ENCODE measurements at regions not wholly inside any gene's neighbourhood (a gene's known extent, or its start where the extent isn't known, plus 50 kb on each side); places are given as distances from the start of the nearest gene placed in this dataset.
"Not testable (repeated sequence)": the region's sequence is repeated elsewhere in the genome, so short reads cannot be mapped to it uniquely, and the experiment has no call there.

- no peak for TF ChIP-seq CTCF (conservative IDR thresholded peaks at IDR 0.05)
- no peak overlapping the region for H3K27ac ChIP-seq
These were observed 59.8 kb upstream of the MAGI2 start for GRCh38 chr7:79513261-79513660.

- no peak overlapping the region for H3K27ac ChIP-seq
- TF ChIP-seq CTCF (conservative IDR thresholded peaks at IDR 0.05): no peak
These were observed 58.8 kb upstream of the MAGI2 start for GRCh38 chr7:79512261-79512660.

GRCh38 chr7:79511056-79511455, 57.6 kb upstream of the MAGI2 start:
- not testable (repeated sequence) for H3K27ac ChIP-seq

GRCh38 chr7:79507131-79507530, 53.7 kb upstream of the MAGI2 start:
- H3K27ac ChIP-seq: no peak overlapping the region
- TF ChIP-seq CTCF (conservative IDR thresholded peaks at IDR 0.05): no peak

GRCh38 chr7:79506481-79506880, 53.0 kb upstream of the MAGI2 start:
- H3K27ac ChIP-seq: no peak overlapping the region
- TF ChIP-seq CTCF (conservative IDR thresholded peaks at IDR 0.05): no peak

- TF ChIP-seq CTCF (conservative IDR thresholded peaks at IDR 0.05): no peak
- H3K27ac ChIP-seq: no peak overlapping the region
These were observed 51.3 kb upstream of the MAGI2 start for GRCh38 chr7:79504607-79505389.
